Neural crest cell (in vitro differentiated cells): ENCODE measurements at regions not wholly inside any gene's neighbourhood (a gene's known extent, or its start where the extent isn't known, plus 50 kb on each side); places are given as distances from the start of the nearest gene placed in this dataset.

Source experiments
- DNase-seq: peaks from one replicate; pipeline ENCODE4 v3.0.0; 2021; ENCODE audit warnings: low read depth, mixed read lengths, low spot score
- H3K27ac Mint-ChIP-seq: one replicate; pipeline ENCODE4 v1.8.0; 2021; ENCODE audit warnings: mild to moderate bottlenecking, mixed read lengths; ENCODE audit not compliant: unreplicated experiment
- H3K27me3 Mint-ChIP-seq: 2 replicates; pipeline ENCODE4 v1.8.0; 2021; ENCODE audit warnings: low read depth, mild to moderate bottlenecking, mixed read lengths
- H3K36me3 Mint-ChIP-seq: 2 replicates; pipeline ENCODE4 v1.8.0; 2021; ENCODE audit warnings: low read depth, mild to moderate bottlenecking, mixed read lengths
- H3K4me1 Mint-ChIP-seq: 2 replicates; pipeline ENCODE4 v1.8.0; 2021; ENCODE audit warnings: mixed read lengths
- H3K4me3 Mint-ChIP-seq: one replicate; pipeline ENCODE4 v1.8.0; 2021; ENCODE audit warnings: mild to moderate bottlenecking, mixed read lengths
- H3K9me3 Mint-ChIP-seq: 2 replicates; pipeline ENCODE4 v1.8.0; 2021; ENCODE audit warnings: mixed read lengths
- TF ChIP-seq, protein P1 (sequence below): fragments of 200-600 bp; sonication (generic); conservative IDR thresholded peaks from 2 replicates; pipeline ENCODE4 v1.5.0; 2021; ENCODE audit warnings: antibody characterized with exemption, mild to moderate bottlenecking

DNA sequence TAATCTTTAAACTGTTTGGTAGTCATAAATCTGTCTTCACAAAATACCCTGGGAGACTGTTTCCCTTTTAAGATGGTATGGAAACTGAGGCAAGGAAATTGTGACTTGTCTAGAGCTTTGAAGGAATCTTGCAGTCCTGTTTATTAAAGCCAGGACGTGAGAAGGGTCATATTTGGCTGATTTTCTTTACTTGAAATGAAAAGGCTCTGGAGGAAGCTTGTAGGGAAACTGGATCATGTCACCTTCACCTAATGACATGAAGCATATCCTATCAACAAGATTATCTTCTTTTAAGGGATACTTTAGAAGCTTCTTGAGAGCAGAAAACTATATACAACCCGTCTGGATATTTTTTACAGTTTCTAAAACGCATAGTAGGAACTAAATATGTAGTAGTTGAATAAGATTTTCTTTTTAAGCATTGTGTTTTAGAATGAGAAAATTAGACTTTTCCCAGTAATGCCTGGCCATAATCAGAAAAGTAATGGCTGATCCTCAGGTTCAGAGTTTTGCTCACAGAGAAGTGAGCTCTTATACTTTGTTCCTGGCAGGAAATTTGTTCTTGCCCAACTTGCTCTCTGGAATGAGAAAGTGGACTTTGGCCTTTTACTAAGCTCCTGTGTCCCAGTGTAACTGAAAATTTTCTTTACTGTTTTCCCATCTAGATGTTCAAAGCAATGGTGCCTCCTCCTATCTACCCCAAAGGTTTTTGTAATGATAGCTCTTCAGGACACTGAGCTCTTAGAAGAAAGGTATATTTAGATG lies 136.8 kb upstream of the AFF2 start:
- H3K4me1 Mint-ChIP-seq = peaks cover 10% of the 10 kb centered on the region
- no peak for DNase-seq
- H3K27ac Mint-ChIP-seq = no peak overlapping the region
- no peaks in the 10 kb centered on the region for H3K27me3 Mint-ChIP-seq
- no peak overlapping the region for H3K4me3 Mint-ChIP-seq
- H3K36me3 Mint-ChIP-seq = no peaks in the 10 kb centered on the region
- peaks cover 3% of the 10 kb centered on the region for H3K9me3 Mint-ChIP-seq
- TF ChIP-seq, protein P1, sequence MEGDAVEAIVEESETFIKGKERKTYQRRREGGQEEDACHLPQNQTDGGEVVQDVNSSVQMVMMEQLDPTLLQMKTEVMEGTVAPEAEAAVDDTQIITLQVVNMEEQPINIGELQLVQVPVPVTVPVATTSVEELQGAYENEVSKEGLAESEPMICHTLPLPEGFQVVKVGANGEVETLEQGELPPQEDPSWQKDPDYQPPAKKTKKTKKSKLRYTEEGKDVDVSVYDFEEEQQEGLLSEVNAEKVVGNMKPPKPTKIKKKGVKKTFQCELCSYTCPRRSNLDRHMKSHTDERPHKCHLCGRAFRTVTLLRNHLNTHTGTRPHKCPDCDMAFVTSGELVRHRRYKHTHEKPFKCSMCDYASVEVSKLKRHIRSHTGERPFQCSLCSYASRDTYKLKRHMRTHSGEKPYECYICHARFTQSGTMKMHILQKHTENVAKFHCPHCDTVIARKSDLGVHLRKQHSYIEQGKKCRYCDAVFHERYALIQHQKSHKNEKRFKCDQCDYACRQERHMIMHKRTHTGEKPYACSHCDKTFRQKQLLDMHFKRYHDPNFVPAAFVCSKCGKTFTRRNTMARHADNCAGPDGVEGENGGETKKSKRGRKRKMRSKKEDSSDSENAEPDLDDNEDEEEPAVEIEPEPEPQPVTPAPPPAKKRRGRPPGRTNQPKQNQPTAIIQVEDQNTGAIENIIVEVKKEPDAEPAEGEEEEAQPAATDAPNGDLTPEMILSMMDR = no peak

DNA sequence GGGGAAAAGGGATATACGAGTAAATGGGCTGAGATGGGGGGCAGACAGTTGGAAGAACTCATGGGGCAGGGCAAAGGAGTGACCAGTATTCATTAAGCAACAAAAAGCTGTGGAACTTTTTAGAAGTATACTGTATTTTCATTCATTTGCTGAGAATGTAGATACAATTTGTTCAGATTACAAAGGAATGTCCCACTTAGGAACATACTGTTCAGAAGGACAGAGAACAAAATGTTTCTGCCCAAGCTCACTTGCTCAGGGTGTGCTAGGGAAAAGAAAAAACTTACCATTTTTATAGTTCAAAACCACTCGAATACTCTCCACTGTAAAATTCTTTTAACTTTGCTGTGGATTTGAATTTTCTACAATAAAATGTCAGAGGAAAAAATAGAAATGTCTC lies 135.2 kb upstream of the AFF2 start:
- no peaks in the 10 kb centered on the region for H3K36me3 Mint-ChIP-seq
- H3K4me1 Mint-ChIP-seq = peaks cover 10% of the 10 kb centered on the region
- H3K27me3 Mint-ChIP-seq = no peaks in the 10 kb centered on the region
- H3K9me3 Mint-ChIP-seq = peaks cover 3% of the 10 kb centered on the region
- no peak overlapping the region for H3K27ac Mint-ChIP-seq
- TF ChIP-seq, protein P1 = no peak
- H3K4me3 Mint-ChIP-seq = no peak overlapping the region
- no peak for DNase-seq

DNA sequence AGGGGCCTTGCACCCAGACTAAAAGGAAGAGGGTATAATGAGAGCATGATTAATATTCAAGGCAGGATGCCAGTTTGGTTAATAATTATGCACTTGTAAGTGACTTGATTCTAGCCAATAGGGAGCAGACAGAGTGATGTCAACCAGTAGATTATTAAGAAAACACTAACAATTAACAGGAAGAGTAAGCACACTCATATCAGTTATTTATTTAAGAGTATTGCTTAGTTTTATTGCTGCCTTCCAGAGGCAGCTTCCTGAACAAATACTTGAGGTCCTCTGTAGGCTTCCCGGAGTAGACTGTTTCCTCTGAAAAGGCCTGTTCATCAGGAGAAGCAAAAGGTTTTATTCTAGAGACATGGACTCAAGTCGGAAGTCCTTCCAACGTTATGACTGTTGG lies 129.1 kb upstream of the AFF2 start:
- no peak overlapping the region for H3K27ac Mint-ChIP-seq
- no peak overlapping the region for H3K4me3 Mint-ChIP-seq
- TF ChIP-seq, protein P1 = no peak
- no peaks in the 10 kb centered on the region for H3K27me3 Mint-ChIP-seq
- H3K36me3 Mint-ChIP-seq = peaks cover 5% of the 10 kb centered on the region
- peaks cover 7% of the 10 kb centered on the region for H3K4me1 Mint-ChIP-seq
- H3K9me3 Mint-ChIP-seq = peaks cover 15% of the 10 kb centered on the region
- no peak for DNase-seq

DNA sequence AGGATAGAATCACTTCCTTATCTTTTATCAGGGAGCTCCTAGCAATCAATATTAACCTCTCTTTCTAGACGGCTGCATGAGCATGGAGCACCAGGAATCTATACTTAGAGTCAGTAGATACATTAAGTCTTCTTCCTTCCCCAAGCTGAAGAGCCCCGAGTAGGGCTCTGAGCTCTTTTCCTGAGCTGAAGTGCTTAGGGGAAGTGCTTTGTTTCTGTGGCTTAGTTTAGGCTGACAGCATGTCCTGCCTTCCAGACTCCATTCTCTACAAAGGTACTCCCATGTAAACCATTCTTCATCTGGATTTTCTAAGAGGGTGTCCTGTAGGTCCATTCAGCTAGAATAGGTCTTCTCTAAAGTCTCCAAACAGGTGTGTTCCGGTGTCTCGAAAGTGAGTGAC lies 127.5 kb upstream of the AFF2 start:
- no peaks in the 10 kb centered on the region for H3K27me3 Mint-ChIP-seq
- H3K9me3 Mint-ChIP-seq = peaks cover 14% of the 10 kb centered on the region
- TF ChIP-seq, protein P1 = no peak
- no peak for DNase-seq
- peaks cover 5% of the 10 kb centered on the region for H3K36me3 Mint-ChIP-seq
- no peaks in the 10 kb centered on the region for H3K4me1 Mint-ChIP-seq
- H3K27ac Mint-ChIP-seq = no peak overlapping the region
- no peak overlapping the region for H3K4me3 Mint-ChIP-seq

DNA sequence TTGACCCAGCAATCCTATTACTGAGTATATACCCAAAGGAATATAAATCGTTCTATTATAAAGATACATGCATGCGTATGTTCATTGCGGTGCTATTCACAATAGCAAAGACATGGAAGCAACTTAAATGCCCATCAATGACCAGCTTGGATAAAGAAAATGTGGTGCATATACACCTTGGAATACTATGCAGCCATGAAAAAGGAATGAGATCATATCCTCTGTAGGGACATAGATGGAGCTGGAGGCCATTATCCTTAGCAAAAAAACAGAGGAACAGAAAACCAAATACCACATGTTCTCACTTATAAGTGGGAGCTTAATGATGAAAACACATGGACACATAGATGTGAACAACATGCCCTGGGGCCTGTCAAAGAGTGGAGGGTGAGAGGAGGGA lies 124.1 kb upstream of the AFF2 start:
- Mint-ChIP-seq H3K9me3 (peaks cover 14% of the 10 kb centered on the region), H3K36me3 (peaks cover 5% of the 10 kb centered on the region), H3K27ac (no peak overlapping the region), H3K27me3 (no peaks in the 10 kb centered on the region), H3K4me3 (no peak overlapping the region), H3K4me1 (peaks cover 2% of the 10 kb centered on the region)
- DNase-seq = no peak
- TF ChIP-seq, protein P1 = no peak
